ENCODE measurements at regions not wholly inside any gene's neighbourhood (a gene's known extent, or its start where the extent isn't known, plus 50 kb on each side); places are given as distances from the start of the nearest gene placed in this dataset.

- no peaks in the 10 kb centered on the region for H3K9me3 ChIP-seq (ENCODE audit: control insufficient read depth, insufficient read depth, low read depth, low read length)
- H3K36me3 ChIP-seq (ENCODE audit: control insufficient read depth in 2 of 2, insufficient read depth in 1 of 2, low read length in 2 of 2), result no peaks in the 10 kb centered on the region
- POLR2A ChIA-PET, result no interaction called here
- no peaks in the 10 kb centered on the region for H3K4me1 ChIP-seq (ENCODE audit: control insufficient read depth, insufficient read depth, low read length)
- CTCF ChIA-PET, result interaction anchor here (0.6 kb wide), 1 partner anchor 9 kb away, joined by 6 read pairs; no protein-coding TSS in a partner anchor
- no peak overlapping the region for H3K27ac ChIP-seq (ENCODE audit: extremely low read depth, low read depth, low read length)
- no peak overlapping the region for H3K4me3 ChIP-seq (ENCODE audit: low read depth, low read length)
- TF ChIP-seq SP2 (tag by site-specific recombination; IDR thresholded peaks at IDR 0.05) (no peak), BCL11B (tag by site-specific recombination; IDR thresholded peaks at IDR 0.05; ENCODE audit: low read depth) (no peak), ZNF2 (tag by site-specific recombination; IDR thresholded peaks at IDR 0.05) (no peak), ZBTB48 (tag by site-specific recombination; IDR thresholded peaks at IDR 0.05) (no peak), ZNF654 (tag by site-specific recombination; IDR thresholded peaks at IDR 0.05; ENCODE audit: low read depth) (no peak), PRDM6 (tag by site-specific recombination; IDR thresholded peaks at IDR 0.05) (no peak), ZNF792 (tag by site-specific recombination; IDR thresholded peaks at IDR 0.05) (no peak), ZNF747 (tag by site-specific recombination; IDR thresholded peaks at IDR 0.05) (no peak), ZFP69B (tag by site-specific recombination; IDR thresholded peaks at IDR 0.05) (no peak)
These were observed 83.9 kb upstream of the TSC22D1 start for GRCh38 chr13:44660050-44660449.

GRCh38 chr13:44652962-44653660 is 77.0 kb upstream of the TSC22D1 start:
- Histone ChIP-seq H3K36me3 (ENCODE audit: control insufficient read depth in 2 of 2, insufficient read depth in 1 of 2, low read length in 2 of 2) (no peaks in the 10 kb centered on the region), H3K4me3 (ENCODE audit: low read depth, low read length) (no peak overlapping the region), H3K4me1 (ENCODE audit: control insufficient read depth, insufficient read depth, low read length) (no peaks in the 10 kb centered on the region), H3K9me3 (ENCODE audit: control insufficient read depth, insufficient read depth, low read depth, low read length) (no peaks in the 10 kb centered on the region), H3K27ac (ENCODE audit: extremely low read depth, low read depth, low read length) (no peak overlapping the region)
- TF ChIP-seq ZNF621 (tag by site-specific recombination; IDR thresholded peaks at IDR 0.05) (no peak), ZNF837 (tag by site-specific recombination; IDR thresholded peaks at IDR 0.05) (no peak), ZNF416 (tag by site-specific recombination; IDR thresholded peaks at IDR 0.05) (no peak), ZBTB8A (tag by site-specific recombination; IDR thresholded peaks at IDR 0.05) (no peak), ZNF501 (tag by site-specific recombination; IDR thresholded peaks at IDR 0.05) (no peak), BCL11A (tag by site-specific recombination; IDR thresholded peaks at IDR 0.05; ENCODE audit: low read depth) (no peak), ZNF433 (tag by site-specific recombination; IDR thresholded peaks at IDR 0.05; ENCODE audit: low read depth) (no peak), ZNF121 (tag by site-specific recombination; IDR thresholded peaks at IDR 0.05) (no peak), SALL2 (tag by site-specific recombination; IDR thresholded peaks at IDR 0.05; ENCODE audit: borderline replicate concordance) (no peak), ZNF404 (tag by site-specific recombination; IDR thresholded peaks at IDR 0.05) (no peak), HIC1 (tag by site-specific recombination; IDR thresholded peaks at IDR 0.05) (no peak), ZNF202 (tag by site-specific recombination; IDR thresholded peaks at IDR 0.05; ENCODE audit: borderline replicate concordance) (no peak)
- ChIA-PET CTCF (no interaction called here), POLR2A (no interaction called here)
